ENCODE measurements at regions not wholly inside any gene's neighbourhood (a gene's known extent, or its start where the extent isn't known, plus 50 kb on each side); places are given as distances from the start of the nearest gene placed in this dataset.
A peak's percentile ranks its signal among the peaks of the same experiment; 100 is the strongest.
"Not testable (repeated sequence)": the region's sequence is repeated elsewhere in the genome, so short reads cannot be mapped to it uniquely, and the experiment has no call there.

DNA sequence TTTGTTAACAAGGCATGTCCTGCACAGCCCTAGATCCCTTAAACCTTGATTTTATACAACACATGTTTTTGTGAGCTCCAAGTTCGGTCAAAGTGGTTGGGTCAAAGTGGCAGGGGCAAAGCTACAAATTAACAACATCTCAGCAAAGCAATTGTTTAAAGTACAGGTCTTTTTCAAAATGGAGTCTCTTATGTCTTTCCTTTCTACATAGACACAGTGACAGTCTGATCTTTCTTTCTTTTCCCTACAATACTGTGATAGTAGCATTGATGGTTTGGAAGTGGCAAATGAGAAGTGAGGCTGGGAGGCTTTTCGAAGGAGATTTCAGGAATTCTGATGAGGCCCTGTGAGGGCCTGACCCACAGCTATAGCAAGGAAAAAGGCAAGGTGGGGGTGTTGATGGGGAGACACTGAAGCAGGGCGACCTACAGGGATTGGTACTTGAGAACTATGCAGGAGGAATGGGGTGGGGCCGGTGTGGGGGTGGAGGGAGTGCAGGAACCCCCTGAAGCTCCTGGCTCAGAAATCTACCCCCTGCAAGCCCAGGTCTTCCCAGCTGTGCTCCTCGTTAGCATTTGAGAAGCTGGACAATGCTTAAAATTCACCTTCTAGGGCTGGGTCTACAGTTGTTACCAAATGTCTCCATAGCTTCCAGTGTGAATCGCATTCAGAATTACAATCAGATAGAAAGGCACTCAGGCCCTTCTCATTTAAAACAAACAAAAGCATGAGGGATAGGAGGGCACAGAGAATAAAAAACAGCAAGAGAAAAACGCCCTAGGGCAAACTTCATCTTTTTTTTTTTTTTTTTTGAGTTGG, 102.6 kb upstream of the PPM1J start:
- no peak for DNase-seq

- DNase-seq: no peak
These were observed 100.2 kb upstream of the PPM1J start for GRCh38 chr1:112815376-112815775.

- not testable (repeated sequence) for DNase-seq
These were observed 99.5 kb upstream of the PPM1J start for GRCh38 chr1:112814645-112815044.

DNA sequence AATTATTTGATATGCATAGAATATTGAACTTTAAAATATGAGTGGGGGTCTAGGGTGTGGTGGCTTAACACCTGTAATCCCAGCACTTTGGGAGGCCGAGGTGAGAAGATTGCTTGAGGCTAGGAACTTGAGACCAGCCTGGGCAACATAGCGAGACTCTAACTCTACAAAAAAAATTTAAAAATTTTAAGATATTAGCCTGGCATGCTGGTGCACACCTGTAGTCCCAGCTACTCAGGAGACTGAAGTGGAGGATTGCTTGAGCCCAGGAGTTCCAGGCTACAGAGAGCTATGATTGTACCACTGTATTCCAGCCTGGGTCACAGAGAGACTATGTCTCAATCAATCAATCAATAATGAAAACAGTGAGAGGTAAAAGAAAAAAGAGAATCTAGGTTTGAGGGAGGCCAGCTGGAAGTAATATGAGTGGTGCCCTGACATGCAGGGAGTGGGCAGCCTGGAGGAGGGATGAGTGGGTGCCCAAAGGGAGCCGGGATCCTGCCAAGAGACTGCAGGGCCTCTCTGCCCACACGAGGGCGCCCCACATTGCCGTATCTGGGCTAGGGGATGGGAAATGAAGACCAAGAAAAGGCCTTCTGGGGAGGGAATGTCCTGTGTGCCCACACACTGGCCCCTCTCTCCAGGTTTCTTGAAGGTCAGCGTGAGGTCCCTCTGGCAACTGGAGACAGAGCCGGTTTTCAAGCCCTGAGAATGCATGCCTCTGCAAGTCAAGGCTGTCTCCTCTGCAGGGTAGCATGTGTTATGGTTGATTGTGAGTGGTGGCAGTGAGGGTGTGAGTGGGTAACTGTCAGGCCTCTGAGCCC, 93.9 kb upstream of the PPM1J start:
- DNase-seq: peak; percentile 22

DNA sequence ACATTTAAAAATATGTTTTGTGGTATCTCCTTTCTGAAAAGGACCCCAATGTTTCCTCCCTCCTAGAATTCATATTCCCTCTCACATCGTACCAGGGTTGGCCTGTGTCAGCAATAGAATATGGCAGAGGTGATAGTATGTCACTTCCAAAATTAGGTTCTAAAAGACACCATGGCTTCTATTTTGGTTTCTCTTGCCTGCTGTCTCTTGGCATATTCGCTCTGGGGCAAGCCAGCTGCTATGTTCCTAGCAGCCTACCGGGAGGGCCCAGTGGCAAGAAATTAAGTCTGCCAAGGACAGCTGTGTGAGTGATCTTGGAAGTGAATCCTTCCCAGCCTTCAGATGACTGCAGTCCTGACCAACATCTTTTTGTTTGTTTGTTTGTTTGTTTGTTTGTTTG, 92.9 kb upstream of the PPM1J start:
- no peak for DNase-seq

DNA sequence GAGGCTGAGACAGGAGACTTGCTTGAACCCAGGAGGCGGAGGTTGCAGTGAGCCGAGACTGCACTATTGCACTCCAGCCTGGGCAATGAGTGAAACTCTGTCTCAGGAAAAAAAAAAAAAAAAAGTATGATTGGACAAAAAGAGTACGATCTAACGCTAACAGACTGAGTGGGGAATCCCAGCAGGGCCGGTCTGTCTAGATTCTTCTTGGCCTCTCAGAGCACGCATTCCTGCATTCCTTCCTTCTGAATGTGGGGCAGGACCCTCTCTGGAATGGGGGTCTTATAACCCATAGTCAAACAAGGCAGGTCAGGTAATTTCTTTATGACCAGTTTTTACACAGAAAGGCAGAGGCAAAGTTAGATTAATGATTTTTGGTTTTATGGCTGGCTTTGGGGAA, 92.0 kb upstream of the PPM1J start:
- DNase-seq: no peak

DNA sequence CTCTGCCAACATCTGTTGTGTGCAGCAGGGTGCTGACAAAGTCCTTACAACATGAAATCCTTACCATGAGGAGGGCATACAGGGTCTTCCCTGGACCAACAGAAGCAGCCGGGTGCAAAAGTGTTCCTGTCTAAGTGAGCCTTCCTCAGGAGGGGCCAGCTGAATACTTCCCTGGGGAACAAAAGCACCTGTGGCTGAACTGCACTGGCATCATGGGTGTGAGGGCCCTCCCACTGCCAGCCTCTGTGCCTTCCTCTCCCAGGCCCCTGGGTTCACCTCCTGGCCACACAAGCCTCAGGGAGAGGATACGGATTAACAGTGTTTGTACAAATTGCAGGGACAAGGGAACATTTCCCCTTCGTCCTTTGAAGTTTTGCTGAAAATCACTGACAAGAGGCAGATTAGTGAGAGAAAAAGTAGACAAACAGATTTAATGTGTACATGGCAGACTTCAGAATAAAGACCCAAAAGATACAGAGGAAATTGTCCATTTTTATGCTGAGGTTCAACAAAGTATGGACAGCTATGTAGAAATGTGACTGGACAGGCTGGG, 91.0 kb upstream of the PPM1J start:
- DNase-seq: no peak

DNA sequence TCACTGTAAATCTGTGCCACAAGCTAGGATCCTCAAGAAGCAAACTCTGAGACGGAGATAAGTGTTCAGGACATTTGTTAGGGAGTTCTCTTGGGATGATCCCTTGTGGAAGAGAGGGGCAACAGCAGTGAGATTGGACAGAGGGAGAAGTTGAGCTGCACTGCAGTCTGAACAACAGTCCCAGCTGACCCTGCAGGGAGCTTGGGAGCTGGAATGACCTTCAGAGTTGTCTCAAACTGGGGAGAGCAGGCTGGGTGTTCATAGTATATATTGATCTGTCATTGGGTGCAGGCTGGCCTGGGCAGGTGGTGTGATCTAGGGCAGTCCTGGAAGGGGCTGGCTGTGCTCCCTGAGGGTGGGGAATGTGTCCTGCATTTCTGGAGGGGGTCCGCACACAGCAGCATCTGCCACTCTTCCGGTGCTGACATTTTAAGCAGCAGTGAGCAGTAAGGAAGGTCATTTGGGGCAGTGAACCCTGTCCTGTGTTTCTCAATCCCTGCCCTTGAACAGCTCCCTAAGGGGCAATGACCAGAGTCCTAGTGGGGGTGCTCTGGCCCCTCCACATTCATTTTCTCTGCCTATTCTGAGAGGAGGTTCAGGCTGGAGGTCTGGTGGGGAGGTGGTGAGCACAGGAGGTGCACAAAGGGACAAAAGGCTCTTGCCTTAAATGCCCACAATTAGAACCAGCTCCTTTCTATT, 90.2 kb upstream of the PPM1J start:
- DNase-seq: no peak

- no peak for DNase-seq
These were observed 89.0 kb upstream of the PPM1J start for GRCh38 chr1:112803906-112804762.

- DNase-seq: no peak
These were observed 85.2 kb upstream of the PPM1J start for GRCh38 chr1:112800289-112800688.

GRCh38 chr1:112798292-112798691, 83.2 kb upstream of the PPM1J start:
- no peak for DNase-seq

DNA sequence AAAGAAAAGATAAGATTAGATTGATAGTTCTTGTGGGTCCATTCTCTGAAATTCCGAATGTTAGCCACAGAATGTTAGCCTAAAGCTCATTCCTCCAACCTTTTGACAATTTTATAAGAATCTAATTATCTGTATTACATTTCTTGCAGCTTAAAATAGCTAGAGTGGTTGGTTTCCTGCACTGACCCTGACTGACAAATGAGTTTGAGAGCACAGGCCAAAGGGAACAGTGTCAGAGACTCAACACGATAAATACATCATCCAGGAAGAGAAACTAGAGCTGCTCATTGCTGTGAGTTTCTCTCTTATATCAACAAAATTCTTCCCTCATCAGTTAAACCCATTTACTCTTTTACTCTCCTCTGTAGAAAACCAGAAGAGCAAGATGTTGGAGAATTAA, 82.1 kb upstream of the PPM1J start:
- no peak for DNase-seq

DNA sequence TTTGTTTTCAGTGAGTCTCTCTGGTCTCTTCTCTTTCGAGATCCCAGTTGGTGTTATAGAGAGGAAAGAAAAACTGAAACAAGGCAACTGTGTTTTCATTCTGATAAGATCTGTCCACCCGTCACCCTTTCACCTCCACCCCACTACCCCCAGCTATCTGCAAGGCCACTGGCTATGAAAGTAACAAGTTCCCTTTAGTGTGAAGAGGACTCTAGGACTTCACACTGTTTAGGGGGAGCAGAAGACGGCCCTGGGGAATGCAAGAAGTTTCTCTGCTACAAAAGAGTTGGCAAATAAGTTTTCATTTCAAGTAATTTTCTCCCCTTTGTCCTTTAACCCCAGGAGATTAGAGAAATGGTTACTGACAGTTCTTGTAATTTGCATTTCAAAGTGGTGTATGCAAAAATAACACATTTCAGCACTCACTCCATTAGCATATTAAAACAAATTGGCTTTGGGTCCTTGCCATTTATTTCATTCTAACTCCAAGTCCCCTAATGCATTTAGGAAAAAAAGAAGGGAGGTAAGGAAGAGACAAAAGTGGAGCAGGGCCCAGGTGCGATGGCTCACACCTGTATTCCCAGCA, 79.6 kb upstream of the PPM1J start:
- no peak for DNase-seq

DNA sequence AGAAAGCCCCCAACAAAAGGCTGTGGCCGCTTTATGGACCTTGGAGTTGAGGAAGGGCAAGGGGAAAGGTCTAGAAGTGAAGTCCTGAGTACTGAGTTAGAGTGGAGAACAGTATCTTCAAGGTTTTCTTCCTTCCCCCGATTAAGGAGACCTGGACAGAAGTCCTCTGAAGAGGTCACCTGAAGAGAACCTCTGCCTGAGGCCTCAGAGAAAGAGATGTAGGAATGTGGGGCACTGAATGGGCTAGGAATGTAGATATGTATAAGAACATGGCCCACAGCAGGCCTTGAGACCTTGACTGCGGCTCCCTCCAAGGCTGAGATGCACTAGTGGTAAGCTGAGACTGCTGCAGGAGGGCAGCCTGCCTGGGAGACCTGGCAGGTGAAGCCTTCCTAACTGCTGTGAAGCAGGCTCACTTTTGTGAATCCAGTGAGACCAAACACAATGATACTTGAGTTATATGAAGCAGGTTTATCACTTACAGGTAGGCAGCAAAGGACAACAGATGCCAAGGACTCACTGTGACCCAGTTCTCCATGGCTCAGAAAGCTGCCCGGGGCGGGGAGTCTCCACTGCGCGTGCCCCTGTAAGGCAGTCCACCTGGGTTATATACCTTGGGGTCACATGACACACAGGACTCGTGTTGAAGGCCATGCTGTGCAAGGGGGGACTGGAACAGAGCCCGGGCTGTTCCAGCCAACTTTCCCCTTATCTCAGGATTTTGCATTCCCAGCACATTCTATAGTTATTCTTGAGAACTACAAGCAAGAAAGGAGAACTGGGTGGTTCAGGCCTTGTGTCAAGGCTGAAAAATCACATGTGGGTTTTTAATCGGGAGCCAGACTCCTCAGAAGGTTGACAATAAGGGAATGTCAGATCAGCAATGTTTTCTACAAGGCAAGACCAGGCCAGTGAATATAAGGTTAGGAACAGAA, 78.8 kb upstream of the PPM1J start:
- DNase-seq: no peak

DNA sequence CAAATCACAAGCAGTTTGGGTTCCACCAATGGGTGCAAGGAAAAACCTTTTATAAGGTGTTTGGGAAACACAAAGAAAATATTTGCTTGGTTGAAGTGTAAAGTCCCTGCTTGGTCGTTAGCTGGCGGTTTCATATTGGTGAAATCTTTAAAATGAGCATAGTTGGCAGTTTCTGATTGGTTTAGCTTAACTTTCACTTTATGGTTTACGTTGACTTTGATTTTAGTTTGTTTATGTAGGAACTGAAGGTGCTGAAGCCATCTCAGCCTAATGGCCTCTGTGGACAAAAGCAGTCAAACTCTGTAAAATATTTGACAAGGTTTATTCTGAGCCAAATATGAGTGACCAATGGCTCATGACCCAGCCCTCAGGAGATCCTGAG, 76.6 kb upstream of the PPM1J start:
- DNase-seq: no peak

DNA sequence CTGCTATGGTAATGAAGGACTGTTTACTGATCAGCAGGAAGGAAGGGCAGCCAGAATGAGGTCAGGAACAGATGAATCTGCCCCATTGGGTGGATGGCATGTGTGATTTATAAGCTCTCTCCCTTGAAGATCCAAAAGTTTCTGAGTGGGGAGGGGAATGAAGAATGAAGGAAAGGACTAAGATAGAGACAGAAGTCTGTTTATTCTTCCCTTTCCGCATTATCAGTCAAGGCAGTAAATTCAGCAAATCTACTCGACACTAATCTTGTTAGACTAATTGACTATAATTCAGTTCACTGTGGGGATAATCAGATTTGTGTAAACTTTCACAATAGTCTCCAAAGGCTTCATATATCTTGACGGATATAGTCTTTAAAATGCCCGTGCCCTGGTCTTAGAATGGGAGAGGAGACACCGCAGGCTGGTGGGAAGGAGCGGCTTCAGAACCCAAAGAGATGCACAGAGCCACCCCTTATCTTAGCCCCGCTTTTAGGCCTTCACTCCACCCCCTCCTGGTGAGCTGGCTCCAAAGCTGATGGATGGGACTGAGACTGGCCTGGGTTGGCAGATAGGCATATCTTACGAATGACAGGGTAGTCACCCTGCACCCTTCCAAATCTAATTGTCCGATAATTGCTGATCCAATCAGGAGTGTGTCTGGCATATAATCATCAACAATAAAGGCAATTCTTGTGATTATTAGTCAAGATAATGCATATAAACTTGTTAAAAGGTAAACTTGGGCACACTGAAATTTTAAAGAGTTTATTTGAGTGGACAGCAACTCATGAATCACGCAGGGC, 76.0 kb upstream of the PPM1J start:
- DNase-seq: no peak

GRCh38 chr1:112788561-112788960, 73.4 kb upstream of the PPM1J start:
- DNase-seq: no peak

DNA sequence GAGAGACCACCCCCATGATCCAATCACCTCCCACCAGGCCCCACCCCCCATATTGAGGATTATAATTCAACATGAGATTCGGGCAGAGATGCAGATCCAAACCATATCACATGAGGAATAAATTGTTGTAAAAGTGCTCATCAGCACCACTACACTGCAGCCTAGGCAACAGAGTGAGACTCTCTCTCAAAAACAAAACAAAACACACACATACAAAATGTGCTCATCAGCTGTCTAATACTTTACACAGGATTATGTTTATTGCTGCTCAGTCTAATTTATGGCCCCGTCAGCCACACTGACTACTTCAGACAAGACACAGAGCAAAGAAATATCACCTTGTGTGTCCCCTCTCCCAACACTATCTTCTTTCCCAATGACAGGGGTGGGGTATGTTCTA, 72.9 kb upstream of the PPM1J start:
- no peak for DNase-seq

DNA sequence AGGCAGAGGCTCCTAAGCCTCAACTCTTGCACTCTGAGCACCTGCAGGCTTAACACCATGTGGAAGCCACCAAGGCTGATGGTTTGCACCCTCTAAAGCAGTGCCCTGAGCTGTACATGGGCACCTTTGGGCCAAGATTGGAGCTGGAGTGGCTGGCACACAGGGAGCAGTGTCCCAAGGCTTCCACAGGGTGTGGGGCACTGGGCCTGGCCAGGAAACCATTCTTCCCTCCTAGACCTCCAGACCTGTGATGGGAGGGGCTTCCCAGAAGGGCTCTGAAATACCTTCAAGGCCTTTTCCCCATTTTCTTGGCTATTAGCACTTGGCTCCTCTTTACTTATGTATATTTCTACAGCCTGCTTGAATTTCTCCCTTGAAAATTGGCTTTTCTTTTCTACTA, 67.9 kb upstream of the PPM1J start:
- no peak for DNase-seq

Data from effector CD8-positive, alpha-beta T cell (primary cell).